Neural progenitor cell (in vitro differentiated cells): ENCODE measurements at regions not wholly inside any gene's neighbourhood (a gene's known extent, or its start where the extent isn't known, plus 50 kb on each side); places are given as distances from the start of the nearest gene placed in this dataset.

Experiments
- CTCF ChIP-seq: fragments of 200-600 bp; sonication (generic); IDR thresholded peaks from 2 replicates; pipeline ENCODE4 v1.5.1; 2017; ENCODE audit warnings: antibody characterized with exemption, mild to moderate bottlenecking
- EZH2 ChIP-seq: fragments of 200-600 bp; sonication (generic); IDR thresholded peaks from 2 replicates; pipeline ENCODE4 v1.6.1; 2017; ENCODE audit warnings: antibody characterized with exemption, mild to moderate bottlenecking, moderate library complexity

GRCh38 chr22:49663823-49664222 lies 163.8 kb downstream of the BRD1 start:
- TF ChIP-seq CTCF = no peak
- TF ChIP-seq EZH2 = no peak
